Vagina (tissue), 2 donors: ENCODE measurements at regions not wholly inside any gene's neighbourhood (a gene's known extent, or its start where the extent isn't known, plus 50 kb on each side); places are given as distances from the start of the nearest gene placed in this dataset.

ENCODE experiments used
- POLR2AphosphoS5 ChIP-seq, 2 donors: sonication (generic); formaldehyde crosslinking; IDR thresholded peaks; one replicate each; pipeline ENCODE4 v1.9.0; 2017; ENCODE audit warnings: antibody characterized with exemption in 2 of 2, mild to moderate bottlenecking in 2 of 2, low read depth in 1 of 2; ENCODE audit not compliant: insufficient read depth in 1 of 2
- TF ChIP-seq, protein P1 (sequence below), 3 experiments: fragments of 450-650 bp in 2 of 3; fragments of 200-600 bp in 1 of 3; sonication (generic) in 1 of 3; IDR thresholded peaks; one replicate each; pipeline ENCODE4 v1.5.1; 2017 to 2019; ENCODE audit warnings: antibody characterized with exemption in 3 of 3, mild to moderate bottlenecking in 2 of 3, moderate library complexity in 2 of 3

DNA sequence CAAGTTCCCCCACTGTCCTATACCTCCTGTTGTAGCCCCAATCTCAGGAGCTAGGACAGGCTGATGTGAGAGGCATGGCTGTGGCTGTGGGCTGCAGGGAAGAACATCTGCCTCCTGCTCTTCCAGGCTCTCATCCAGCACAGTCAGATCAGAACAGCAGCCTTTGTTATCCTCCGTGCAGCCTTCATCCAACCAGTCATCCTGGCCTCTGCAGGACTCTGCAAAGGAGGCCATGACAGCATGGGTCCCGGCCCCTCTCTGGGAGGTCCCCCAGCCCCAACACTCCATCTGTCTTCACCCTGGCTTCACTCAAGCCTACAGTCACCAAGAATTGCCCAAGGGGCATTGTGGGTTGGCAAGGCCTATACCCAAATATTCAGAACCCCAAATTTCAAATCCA is 223.2 kb upstream of the COPS8 start:
- TF ChIP-seq, protein P1, sequence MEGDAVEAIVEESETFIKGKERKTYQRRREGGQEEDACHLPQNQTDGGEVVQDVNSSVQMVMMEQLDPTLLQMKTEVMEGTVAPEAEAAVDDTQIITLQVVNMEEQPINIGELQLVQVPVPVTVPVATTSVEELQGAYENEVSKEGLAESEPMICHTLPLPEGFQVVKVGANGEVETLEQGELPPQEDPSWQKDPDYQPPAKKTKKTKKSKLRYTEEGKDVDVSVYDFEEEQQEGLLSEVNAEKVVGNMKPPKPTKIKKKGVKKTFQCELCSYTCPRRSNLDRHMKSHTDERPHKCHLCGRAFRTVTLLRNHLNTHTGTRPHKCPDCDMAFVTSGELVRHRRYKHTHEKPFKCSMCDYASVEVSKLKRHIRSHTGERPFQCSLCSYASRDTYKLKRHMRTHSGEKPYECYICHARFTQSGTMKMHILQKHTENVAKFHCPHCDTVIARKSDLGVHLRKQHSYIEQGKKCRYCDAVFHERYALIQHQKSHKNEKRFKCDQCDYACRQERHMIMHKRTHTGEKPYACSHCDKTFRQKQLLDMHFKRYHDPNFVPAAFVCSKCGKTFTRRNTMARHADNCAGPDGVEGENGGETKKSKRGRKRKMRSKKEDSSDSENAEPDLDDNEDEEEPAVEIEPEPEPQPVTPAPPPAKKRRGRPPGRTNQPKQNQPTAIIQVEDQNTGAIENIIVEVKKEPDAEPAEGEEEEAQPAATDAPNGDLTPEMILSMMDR (IDR thresholded peaks at IDR 0.05): no peak
- TF ChIP-seq POLR2AphosphoS5 (IDR thresholded peaks at IDR 0.05; ENCODE audit: insufficient read depth in 1 of 2, low read depth in 1 of 2): no peak
